ENCODE measurements at regions not wholly inside any gene's neighbourhood (a gene's known extent, or its start where the extent isn't known, plus 50 kb on each side); places are given as distances from the start of the nearest gene placed in this dataset.

DNA sequence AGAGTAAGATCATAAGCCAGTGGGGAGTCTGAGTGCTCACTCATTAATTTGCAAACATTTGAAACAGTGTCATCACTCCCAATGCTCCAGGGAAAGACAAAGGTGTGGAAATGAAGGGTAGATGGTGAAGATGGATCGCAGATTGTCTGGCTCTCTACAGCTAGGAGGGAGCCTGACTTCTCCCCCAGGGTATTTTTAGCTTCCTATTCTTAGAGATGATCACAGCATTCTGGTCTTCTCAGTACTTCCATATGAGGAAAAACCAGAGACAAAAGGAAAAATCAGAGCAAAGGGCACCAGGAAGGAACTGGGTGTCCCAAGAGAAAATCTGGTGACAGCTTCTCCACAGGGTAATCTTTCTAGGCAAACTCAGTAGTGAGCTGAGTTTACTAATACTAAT, 401.9 kb upstream of the GRIA1 start:
- no peaks in the 10 kb centered on the region for H3K9me3 ChIP-seq (ENCODE audit: severe bottlenecking)
- TF ChIP-seq, protein P1, sequence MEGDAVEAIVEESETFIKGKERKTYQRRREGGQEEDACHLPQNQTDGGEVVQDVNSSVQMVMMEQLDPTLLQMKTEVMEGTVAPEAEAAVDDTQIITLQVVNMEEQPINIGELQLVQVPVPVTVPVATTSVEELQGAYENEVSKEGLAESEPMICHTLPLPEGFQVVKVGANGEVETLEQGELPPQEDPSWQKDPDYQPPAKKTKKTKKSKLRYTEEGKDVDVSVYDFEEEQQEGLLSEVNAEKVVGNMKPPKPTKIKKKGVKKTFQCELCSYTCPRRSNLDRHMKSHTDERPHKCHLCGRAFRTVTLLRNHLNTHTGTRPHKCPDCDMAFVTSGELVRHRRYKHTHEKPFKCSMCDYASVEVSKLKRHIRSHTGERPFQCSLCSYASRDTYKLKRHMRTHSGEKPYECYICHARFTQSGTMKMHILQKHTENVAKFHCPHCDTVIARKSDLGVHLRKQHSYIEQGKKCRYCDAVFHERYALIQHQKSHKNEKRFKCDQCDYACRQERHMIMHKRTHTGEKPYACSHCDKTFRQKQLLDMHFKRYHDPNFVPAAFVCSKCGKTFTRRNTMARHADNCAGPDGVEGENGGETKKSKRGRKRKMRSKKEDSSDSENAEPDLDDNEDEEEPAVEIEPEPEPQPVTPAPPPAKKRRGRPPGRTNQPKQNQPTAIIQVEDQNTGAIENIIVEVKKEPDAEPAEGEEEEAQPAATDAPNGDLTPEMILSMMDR (IDR thresholded peaks at IDR 0.05; ENCODE audit: low read depth, low read length): no peak

GRCh38 chr5:153094333-153094732, 396.1 kb upstream of the GRIA1 start:
- H3K27me3 ChIP-seq (ENCODE audit: insufficient read depth, low read depth, severe bottlenecking): no peaks in the 10 kb centered on the region

More for the DNA sequence above, 401.9 kb upstream of the GRIA1 start:
- H3K27me3 ChIP-seq (ENCODE audit: insufficient read depth, low read depth, severe bottlenecking): peaks cover 2% of the 10 kb centered on the region
- no peak for DNase-seq
- H3K36me3 ChIP-seq: no peaks in the 10 kb centered on the region
- H3K27ac ChIP-seq: no peak overlapping the region
- H3K4me3 ChIP-seq (ENCODE audit: low read depth, low read length): no peak overlapping the region

GRCh38 chr5:153096381-153096780, 394.1 kb upstream of the GRIA1 start:
- Histone ChIP-seq H3K27ac (no peak overlapping the region), H3K36me3 (no peaks in the 10 kb centered on the region), H3K9me3 (ENCODE audit: severe bottlenecking) (no peaks in the 10 kb centered on the region), H3K4me3 (ENCODE audit: low read depth, low read length) (no peak overlapping the region), H3K27me3 (ENCODE audit: insufficient read depth, low read depth, severe bottlenecking) (no peaks in the 10 kb centered on the region)
- DNase-seq: no peak
- TF ChIP-seq, protein P1 (IDR thresholded peaks at IDR 0.05; ENCODE audit: low read depth, low read length): no peak

More at GRCh38 chr5:153094333-153094732, 396.1 kb upstream of the GRIA1 start:
- H3K4me3 ChIP-seq (ENCODE audit: low read depth, low read length): no peak overlapping the region
- TF ChIP-seq, protein P1 (IDR thresholded peaks at IDR 0.05; ENCODE audit: low read depth, low read length): no peak
- DNase-seq: no peak
- no peaks in the 10 kb centered on the region for H3K9me3 ChIP-seq (ENCODE audit: severe bottlenecking)
- H3K36me3 ChIP-seq: no peaks in the 10 kb centered on the region
- H3K27ac ChIP-seq: no peak overlapping the region

GRCh38 chr5:153099328-153099727, 391.1 kb upstream of the GRIA1 start:
- H3K9me3 ChIP-seq (ENCODE audit: severe bottlenecking): no peaks in the 10 kb centered on the region
- no peak for DNase-seq
- no peak overlapping the region for H3K4me3 ChIP-seq (ENCODE audit: low read depth, low read length)

GRCh38 chr5:153101235-153102180, 389.0 kb upstream of the GRIA1 start:
- no peak overlapping the region for H3K4me3 ChIP-seq (ENCODE audit: low read depth, low read length)
- TF ChIP-seq, protein P1 (IDR thresholded peaks at IDR 0.05; ENCODE audit: low read depth, low read length): no peak
- H3K27ac ChIP-seq: no peak overlapping the region
- H3K27me3 ChIP-seq (ENCODE audit: insufficient read depth, low read depth, severe bottlenecking): no peaks in the 10 kb centered on the region
- no peaks in the 10 kb centered on the region for H3K36me3 ChIP-seq
- DNase-seq: no peak
- H3K9me3 ChIP-seq (ENCODE audit: severe bottlenecking): no peaks in the 10 kb centered on the region

More at GRCh38 chr5:153099328-153099727, 391.1 kb upstream of the GRIA1 start:
- Histone ChIP-seq H3K36me3 (no peaks in the 10 kb centered on the region), H3K27me3 (ENCODE audit: insufficient read depth, low read depth, severe bottlenecking) (no peaks in the 10 kb centered on the region), H3K27ac (no peak overlapping the region)
- TF ChIP-seq, protein P1 (IDR thresholded peaks at IDR 0.05; ENCODE audit: low read depth, low read length): no peak
